AG10803 (cell line): ENCODE measurements at regions not wholly inside any gene's neighbourhood (a gene's known extent, or its start where the extent isn't known, plus 50 kb on each side); places are given as distances from the start of the nearest gene placed in this dataset.

Experiments
- DNase-seq: peaks from one replicate; pipeline ENCODE4 v3.0.0; 2010; ENCODE audit warnings: low read depth
- H3K4me3 ChIP-seq: 2 replicates; pipeline ENCODE4 v1.5.1; 2011; ENCODE audit warnings: mild to moderate bottlenecking, low read length, control low read depth
- CTCF ChIP-seq: conservative IDR thresholded peaks from 2 replicates; pipeline ENCODE4 v1.5.1; 2011; ENCODE audit warnings: mild to moderate bottlenecking, low read length, control low read depth, inconsistent platforms

DNA sequence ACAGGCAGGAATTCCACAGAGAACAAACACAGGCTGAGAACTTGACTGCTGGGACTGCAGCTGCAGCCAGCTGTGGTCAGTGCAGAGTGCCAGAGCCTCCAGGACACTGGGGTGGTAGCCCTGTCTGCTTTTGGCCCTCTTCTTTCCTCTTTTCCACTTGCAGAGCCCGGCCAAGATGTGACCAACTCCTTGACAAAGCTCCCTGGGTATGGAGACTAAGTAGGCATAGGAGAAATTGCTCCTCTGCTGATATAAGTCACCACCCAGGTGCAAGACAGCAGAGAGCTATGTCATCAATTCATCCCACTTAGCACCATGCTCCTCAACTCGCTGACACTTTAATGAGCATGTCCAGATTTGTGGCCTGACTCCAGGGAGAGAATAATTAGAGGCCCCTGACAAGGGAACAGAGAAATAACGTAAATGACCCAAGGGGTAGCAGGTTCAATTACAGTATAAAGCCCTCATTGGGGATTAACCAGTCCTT, 369.4 kb upstream of the B3GAT1 start:
- DNase-seq: no peak
- H3K4me3 ChIP-seq: no peak overlapping the region
- TF ChIP-seq CTCF: no peak

DNA sequence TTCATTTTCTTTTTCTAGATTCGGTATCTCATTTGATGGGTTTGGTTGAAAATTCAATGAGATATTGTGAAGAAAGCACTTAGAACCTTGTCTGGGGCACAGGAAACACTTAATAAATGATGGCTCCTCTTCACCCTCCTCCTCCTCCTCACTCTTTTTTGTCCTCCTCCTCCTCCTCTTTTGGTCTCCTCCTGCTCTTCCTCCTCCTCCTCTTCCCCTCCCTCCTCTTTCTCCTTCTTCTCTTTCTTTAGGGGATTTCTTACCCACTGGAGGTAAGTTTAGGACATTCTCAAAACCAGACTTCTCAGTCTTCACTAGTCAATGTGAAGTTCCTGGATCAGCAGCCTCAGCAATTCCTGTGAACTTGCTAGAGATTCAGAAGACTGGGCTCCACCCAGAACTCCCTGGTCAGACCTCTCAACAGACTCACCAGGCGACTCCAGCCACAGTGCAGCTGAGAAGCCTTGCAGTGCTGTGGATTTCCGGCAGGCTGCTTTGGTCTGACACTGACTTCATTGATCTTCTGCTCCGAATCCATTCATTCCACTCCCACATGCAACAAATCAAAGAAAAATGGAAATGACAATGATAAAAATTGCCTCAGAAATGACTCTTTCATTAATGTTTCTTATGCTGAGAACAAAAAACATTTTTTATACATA, 368.6 kb upstream of the B3GAT1 start:
- no peak for DNase-seq
- H3K4me3 ChIP-seq: no peak overlapping the region
- no peak for TF ChIP-seq CTCF

DNA sequence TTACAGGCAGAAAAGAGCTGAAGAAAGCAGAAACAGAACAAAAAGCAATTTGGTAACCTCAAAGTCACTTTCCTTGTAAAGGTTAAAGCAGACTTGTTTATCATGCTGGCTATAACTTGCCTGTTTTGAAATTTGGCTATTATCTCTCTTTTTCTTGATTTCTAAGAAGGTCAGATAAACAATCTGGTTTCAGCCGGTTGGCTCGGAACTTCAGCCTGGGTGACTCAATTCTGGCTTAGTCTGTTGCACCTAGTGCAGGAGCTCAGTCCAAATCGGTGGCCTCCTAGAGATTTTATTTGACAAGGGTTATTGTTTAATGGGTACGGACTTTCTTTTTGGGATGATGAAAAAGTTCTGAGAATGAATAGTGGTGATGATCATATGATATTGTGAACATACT, 367.1 kb upstream of the B3GAT1 start:
- no peak for TF ChIP-seq CTCF
- H3K4me3 ChIP-seq: no peak overlapping the region
- DNase-seq: no peak

DNA sequence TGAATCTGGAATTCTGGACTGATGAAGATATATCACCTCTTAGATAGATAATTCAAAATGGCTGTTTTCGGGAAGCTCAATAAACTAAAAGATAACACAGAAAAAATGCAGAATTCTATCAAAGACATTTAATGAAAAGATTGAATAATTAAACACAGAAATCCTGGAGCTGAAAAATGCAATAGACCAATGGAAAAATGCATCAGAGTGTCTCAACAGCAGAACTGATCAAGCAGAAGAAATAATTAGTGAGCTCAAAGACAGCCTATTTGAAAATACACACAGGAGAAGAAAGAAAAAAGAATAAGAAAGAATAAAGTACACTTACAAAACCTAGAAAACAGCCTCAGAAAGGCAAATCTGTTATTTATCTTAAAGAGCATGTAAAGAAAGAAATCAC, 356.4 kb upstream of the B3GAT1 start:
- no peak for DNase-seq
- no peak for TF ChIP-seq CTCF

GRCh38 chr11:134765565-134765964, 353.5 kb upstream of the B3GAT1 start:
- no peak overlapping the region for H3K4me3 ChIP-seq
- DNase-seq: no peak
- TF ChIP-seq CTCF: no peak

More for the DNA sequence above, 356.4 kb upstream of the B3GAT1 start:
- H3K4me3 ChIP-seq: no peak overlapping the region

- no peak overlapping the region for H3K4me3 ChIP-seq
- TF ChIP-seq CTCF: no peak
- no peak for DNase-seq
These were observed 352.9 kb upstream of the B3GAT1 start for GRCh38 chr11:134764966-134765365.

DNA sequence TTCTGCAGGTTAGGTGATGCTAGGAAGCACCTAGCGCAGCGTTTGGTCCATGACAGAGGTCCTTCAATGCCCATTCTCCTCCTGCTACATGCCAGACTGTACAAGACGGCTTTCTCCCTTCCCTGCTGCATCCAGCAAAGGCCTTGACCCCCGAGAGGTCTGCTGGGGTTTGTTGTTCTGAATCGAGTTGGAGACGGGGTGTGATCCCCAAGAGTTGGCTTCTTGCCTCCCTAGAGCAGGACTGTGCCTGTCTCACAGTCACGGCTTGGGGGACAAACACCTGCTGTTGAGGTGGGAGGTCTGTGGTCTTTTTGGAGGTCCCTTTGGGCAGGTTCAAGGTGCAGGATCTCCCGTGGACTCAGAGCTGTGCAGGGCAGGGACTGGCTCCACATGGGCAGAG, 352.3 kb upstream of the B3GAT1 start:
- TF ChIP-seq CTCF: no peak
- no peak overlapping the region for H3K4me3 ChIP-seq
- DNase-seq: no peak
